Limb (tissue), 2 donors: ENCODE measurements at regions not wholly inside any gene's neighbourhood (a gene's known extent, or its start where the extent isn't known, plus 50 kb on each side); places are given as distances from the start of the nearest gene placed in this dataset.
"Not testable (repeated sequence)": the region's sequence is repeated elsewhere in the genome, so short reads cannot be mapped to it uniquely, and the experiment has no call there.

Experiments
- DNase-seq, 2 donors: peaks; one replicate each; pipeline ENCODE4 v3.0.0-alpha.2; 2016; ENCODE audit errors: extremely low spot score in 2 of 2

DNA sequence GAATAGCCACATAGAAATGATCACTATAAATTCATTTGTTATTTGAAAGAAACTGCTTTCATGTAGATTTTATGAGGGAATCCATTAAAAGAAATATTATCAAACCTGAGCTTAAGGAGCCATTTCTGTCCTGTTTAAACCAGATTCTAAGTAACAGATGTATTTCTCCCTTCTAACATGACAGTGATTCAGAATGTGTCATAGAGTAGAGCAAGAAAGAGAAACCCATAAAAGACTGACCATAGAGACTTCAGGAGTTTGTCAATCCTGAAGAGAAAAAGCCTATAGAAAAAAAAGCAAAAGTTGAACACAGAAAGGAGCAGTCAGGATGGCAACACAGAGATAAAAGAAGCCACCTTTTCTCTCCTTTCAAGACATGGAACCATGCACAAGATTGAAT, 390.6 kb downstream of the PRIM2 start:
- DNase-seq: not testable (repeated sequence)

DNA sequence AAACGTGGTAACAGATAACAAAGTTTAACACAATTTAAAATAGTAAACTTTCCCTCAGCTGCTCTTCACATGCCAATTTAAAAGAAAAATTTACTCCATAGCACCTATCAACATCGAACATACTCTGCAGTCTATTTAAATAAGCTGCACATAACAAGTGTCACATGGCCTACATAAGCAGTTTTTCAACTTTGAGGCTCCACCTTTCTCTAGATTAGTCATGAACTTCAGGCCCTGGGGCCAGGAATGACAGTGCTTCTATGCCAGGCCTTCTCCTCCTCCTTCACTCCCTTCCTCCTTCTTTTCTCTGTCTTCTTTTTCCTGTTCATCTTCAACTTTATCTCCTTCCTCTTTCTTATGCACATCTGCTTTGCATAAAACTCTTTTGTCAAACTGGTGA, 405.1 kb downstream of the PRIM2 start:
- DNase-seq: not testable (repeated sequence)

DNA sequence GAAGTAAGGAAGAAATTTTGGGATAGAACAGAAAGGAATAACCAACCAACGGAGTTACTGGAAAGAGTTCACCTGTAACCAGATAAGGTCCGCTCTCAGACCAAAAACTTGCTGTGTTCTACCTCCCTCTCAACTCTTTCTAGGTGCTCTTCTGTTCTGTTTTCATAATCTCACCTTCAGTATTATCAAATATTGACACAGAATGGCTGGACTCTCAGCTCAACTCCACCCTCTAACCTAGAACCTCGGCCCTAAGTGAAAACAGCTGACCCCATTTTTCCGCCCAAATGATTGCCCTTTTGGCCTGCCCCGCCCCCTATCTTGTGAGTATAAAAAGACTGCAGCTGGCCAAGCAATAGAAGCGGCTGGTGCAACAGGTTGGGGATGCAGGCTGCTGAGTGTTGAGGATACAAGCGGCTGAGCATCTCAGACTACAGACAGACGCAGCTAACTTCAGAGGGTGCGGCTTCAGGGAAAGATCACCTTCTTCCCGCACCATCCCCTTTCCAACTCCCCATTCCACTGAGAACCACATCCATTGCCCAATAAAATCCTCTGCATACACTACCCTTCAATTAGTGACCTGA, 406.5 kb downstream of the PRIM2 start:
- not testable (repeated sequence) for DNase-seq

DNA sequence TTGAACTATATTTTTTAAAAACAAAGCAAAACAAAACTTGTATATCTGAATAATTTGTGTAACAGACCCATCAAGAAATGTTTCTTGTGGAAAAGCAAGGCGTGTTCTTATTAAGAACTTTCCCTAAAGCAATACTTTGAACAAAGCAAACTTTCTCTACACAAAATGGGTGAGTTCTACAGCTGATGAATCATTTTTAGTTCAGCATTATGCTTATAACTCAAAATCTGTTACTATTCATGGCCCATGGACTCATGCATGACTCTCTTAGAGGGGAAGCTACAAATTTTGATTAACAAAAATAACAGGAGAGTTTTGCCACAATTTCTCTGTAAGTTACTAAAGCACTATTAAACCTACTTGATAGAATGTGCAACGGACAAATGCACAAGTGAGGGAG, 412.0 kb downstream of the PRIM2 start:
- not testable (repeated sequence) for DNase-seq

- not testable (repeated sequence) for DNase-seq
Measured at GRCh38 chr6:57730726-57731125, 413.3 kb downstream of the PRIM2 start.

DNA sequence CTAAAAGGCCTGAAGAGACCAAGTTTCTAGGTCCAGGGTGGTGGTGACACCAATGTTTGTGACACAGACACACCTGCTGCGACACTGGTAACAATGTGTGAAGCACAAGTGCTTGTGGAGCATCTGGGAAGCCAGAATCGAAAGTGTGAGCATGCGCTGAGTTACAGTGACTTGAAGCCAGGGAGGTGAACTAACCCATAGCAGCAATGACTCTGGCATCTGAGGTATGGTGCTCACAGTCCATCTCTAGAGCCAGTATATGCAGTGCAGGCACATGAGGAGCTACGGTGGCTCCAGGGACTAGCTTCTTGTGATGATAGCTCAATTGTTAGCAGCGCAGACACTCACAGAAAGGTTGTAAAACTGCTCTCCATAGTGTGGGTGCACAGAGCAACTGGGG, 430.3 kb downstream of the PRIM2 start:
- DNase-seq: not testable (repeated sequence)

DNA sequence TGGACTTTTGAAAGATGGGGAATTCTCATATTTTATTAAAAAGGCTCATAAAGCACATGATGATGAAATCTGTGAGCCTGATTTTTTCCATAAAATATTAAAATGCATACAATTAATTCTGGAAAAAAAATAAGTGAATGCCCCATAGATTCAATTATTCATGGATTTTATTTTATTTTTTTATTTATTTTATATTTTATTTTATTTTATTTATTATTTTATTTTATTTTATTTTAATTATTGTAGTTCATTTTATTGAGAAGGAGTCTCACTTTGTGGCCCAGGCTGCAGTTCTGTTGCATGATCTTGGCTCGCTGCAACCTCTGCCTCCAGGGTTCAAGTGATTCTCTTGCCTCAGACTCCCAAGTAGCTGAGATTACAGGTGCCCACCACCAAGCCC, 442.4 kb downstream of the PRIM2 start:
- DNase-seq: not testable (repeated sequence)

- DNase-seq: not testable (repeated sequence)
Measured at GRCh38 chr6:57792720-57793397, 475.4 kb downstream of the PRIM2 start.

- DNase-seq: not testable (repeated sequence)
Measured at GRCh38 chr6:57793398-57793762, 475.9 kb downstream of the PRIM2 start.

DNA sequence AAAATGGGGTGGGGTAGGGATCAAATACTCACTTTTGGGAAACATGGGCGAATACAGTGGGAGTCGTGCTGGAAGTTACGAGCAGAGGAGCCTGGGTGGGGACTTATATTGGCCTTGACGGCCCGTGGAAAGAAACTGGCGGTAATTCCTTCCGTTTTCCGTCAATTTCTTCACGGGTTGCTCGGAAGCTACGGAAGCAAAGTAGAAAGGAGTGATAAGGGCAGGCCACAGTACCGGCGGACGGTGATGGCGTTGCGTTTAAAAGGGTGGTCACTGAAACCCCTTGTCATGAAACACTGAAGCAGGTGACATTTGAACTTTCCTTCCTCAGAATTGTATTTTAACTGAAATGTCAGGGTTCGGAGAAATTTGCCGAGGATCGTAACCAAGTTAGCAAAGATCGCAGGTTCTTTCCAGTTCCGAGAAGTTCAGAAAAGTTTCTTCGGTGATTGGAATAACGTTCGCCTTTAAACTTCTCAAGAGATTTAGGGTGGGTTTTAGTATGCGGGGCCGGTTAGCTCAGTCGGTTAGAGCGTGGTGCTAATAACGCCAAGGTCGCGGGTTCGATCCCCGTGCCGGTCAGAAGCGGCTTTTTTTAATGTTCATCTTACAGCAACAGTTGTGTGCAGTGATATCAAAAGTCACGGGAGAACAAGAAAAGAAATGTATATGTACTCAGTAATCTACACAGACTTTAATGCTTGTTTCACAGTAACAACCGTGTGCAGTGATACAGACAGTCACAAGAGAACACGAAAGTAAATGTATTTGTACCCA, 482.5 kb downstream of the PRIM2 start:
- peak; percentile 3 to 24 for DNase-seq

DNA sequence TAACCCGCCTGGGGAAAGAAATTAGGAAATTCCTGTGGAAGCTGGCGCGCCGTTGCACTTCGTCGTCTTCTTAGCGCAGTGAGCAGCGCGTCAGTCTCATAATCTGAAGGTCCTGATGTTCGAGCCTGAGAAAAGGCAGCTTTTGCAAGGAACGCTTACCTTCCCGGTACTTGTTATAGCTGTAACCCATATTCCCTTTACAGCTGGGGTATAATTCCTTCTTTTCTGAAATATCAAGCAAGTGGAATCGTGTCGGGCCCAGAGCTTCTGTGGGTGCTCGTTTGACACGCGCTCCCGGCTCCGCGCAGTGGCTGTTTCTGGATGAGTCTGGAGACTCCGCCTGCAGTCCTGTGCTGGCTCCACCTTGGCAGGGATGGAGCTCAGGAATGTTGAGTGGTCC, 491.2 kb downstream of the PRIM2 start:
- DNase-seq: not testable (repeated sequence)

GRCh38 chr6:57809454-57809853, 492.0 kb downstream of the PRIM2 start:
- not testable (repeated sequence) for DNase-seq

- not testable (repeated sequence) for DNase-seq
Measured at GRCh38 chr6:57813271-57814075, 496.0 kb downstream of the PRIM2 start.

- DNase-seq: not testable (repeated sequence)
Measured at GRCh38 chr6:57815826-57816225, 498.4 kb downstream of the PRIM2 start.

GRCh38 chr6:57821325-57821724, 503.9 kb downstream of the PRIM2 start:
- DNase-seq: not testable (repeated sequence)

- not testable (repeated sequence) for DNase-seq
Measured at GRCh38 chr6:57822448-57822847, 505.0 kb downstream of the PRIM2 start.

GRCh38 chr6:57822896-57823358, 505.5 kb downstream of the PRIM2 start:
- no peak for DNase-seq

DNA sequence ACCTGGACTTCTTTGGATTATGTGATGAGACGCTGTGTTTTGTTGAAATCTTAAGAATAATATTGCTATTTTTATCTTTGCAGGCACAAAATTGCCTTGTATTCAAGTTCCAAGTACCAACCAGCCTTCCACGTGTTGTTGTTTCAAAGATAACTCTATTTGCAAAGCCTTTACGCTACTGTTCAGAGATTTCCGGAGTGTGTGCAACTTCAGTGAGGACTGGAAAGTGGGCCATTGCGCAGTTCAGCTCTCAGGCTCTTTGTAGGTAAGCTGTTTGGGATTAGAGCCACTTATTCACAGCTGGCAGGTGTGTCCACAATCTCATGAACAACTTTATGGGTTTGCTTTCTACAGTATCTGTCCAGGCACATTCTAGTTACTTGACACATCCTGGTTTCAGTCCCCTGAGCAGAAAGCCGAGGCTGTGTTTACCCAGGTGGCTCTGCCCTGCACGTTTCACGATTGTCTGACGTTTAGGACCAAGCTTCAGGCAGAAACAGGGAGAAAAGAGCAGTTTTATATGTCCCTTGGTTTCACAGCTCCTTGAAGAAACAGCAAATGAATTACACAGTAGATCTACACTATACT, 520.3 kb downstream of the PRIM2 start:
- DNase-seq: not testable (repeated sequence)

GRCh38 chr6:57841551-57841950, 524.1 kb downstream of the PRIM2 start:
- DNase-seq: not testable (repeated sequence)

- DNase-seq: peak in 1 of 2 donors; percentile 36
Measured at GRCh38 chr6:57853745-57854407, 536.4 kb downstream of the PRIM2 start.
